CD8-positive, alpha-beta memory T cell (primary cell): ENCODE measurements at regions not wholly inside any gene's neighbourhood (a gene's known extent, or its start where the extent isn't known, plus 50 kb on each side); places are given as distances from the start of the nearest gene placed in this dataset.

Source experiments
- CTCF ChIA-PET: fragments of 350-600 bp; sonication (Branson Sonifier 250); formaldehyde crosslinking; loops from one replicate; lab custom pipeline; 2021; ENCODE audit warnings: antibody characterized with exemption; lab: Charles Lee
- POLR2A ChIA-PET: fragments of 350-600 bp; sonication (Branson Sonifier 250); formaldehyde crosslinking; loops from one replicate; lab custom pipeline; 2021; ENCODE audit warnings: antibody characterized with exemption; lab: Charles Lee
- DNase-seq, 5 donors: peaks; one replicate each; pipeline versions ENCODE4 v3.0.0 to v3.0.0-alpha.2; 2020 to 2022; ENCODE audit warnings: mixed read lengths in 1 of 5
- H3K27ac ChIP-seq: one replicate; pipeline ENCODE4 v1.7.0; 2013; ENCODE audit warnings: low read depth, mild to moderate bottlenecking, low read length, moderate library complexity
- H3K27me3 ChIP-seq: 2 replicates; pipeline ENCODE4 v1.7.0; 2013; ENCODE audit warnings: low read length, mild to moderate bottlenecking; ENCODE audit not compliant: insufficient read depth, poor library complexity, severe bottlenecking
- H3K36me3 ChIP-seq: 2 replicates; pipeline ENCODE4 v1.7.0; 2013; ENCODE audit warnings: mild to moderate bottlenecking, low read length, moderate library complexity; ENCODE audit not compliant: insufficient read depth
- H3K4me1 ChIP-seq: 2 replicates; pipeline ENCODE4 v1.7.0; 2013; ENCODE audit warnings: mild to moderate bottlenecking, low read length, moderate library complexity; ENCODE audit not compliant: insufficient read depth
- H3K4me3 ChIP-seq: 2 replicates; pipeline ENCODE4 v1.7.0; 2013; ENCODE audit warnings: mild to moderate bottlenecking, low read length
- H3K9me3 ChIP-seq: 2 replicates; pipeline ENCODE4 v1.7.0; 2013; ENCODE audit warnings: mild to moderate bottlenecking, low read length
- H3K27ac Mint-ChIP-seq, 8 donors: one replicate each; pipeline ENCODE4 v1.8.0; 2020 to 2021; ENCODE audit warnings: mixed read lengths in 8 of 8, mild to moderate bottlenecking in 6 of 8, inconsistent platforms in 3 of 8, moderate library complexity in 3 of 8
- H3K27me3 Mint-ChIP-seq, 2 donors: one replicate each; pipeline ENCODE4 v1.8.0; 2020 to 2021; ENCODE audit warnings: mixed read lengths in 2 of 2, mild to moderate bottlenecking in 1 of 2, moderate library complexity in 1 of 2
- H3K36me3 Mint-ChIP-seq, 3 donors: one replicate each; pipeline ENCODE4 v1.8.0; 2020 to 2021; ENCODE audit warnings: mixed read lengths in 3 of 3, inconsistent platforms in 1 of 3, mild to moderate bottlenecking in 1 of 3
- H3K4me1 Mint-ChIP-seq, 3 donors: one replicate each; pipeline ENCODE4 v1.8.0; 2020 to 2021; ENCODE audit warnings: mixed read lengths in 3 of 3, inconsistent platforms in 1 of 3, mild to moderate bottlenecking in 1 of 3
- H3K4me3 Mint-ChIP-seq, 7 donors: one replicate each; pipeline ENCODE4 v1.8.0; 2020 to 2021; ENCODE audit warnings: mixed read lengths in 7 of 7, mild to moderate bottlenecking in 6 of 7, moderate library complexity in 4 of 7, inconsistent platforms in 2 of 7
- H3K9me3 Mint-ChIP-seq, 5 donors: one replicate each; pipeline ENCODE4 v1.8.0; 2020 to 2022; ENCODE audit warnings: mixed read lengths in 5 of 5, mild to moderate bottlenecking in 3 of 5, moderate library complexity in 2 of 5, inconsistent platforms in 1 of 5

DNA sequence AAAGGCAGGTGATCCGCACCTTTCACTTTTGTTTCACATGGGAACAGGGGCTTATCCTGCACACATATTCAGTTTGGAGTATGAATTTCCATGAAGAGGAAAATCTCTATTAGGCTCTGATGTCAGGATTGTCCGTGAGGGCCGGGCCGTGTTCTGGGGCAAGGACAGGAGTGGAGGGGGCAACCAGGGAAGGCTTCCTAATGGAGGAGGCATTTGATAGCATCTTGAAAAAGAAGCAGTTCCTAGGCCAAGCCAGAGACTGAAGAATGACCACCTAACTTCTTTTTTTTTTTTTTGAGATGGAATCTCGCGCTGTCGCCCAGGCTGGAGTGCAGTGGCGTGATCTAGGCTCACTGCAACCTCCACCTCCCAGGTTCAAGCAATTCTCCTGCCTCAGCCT, 174.2 kb downstream of the SEC14L1 start:
- H3K9me3 ChIP-seq: no peaks in the 10 kb centered on the region
- no peak overlapping the region for H3K27ac ChIP-seq
- peaks cover 12 to 20% (median 20%) of the 10 kb centered on the region in 3 donors for H3K4me1 Mint-ChIP-seq
- H3K27me3 ChIP-seq: no peaks in the 10 kb centered on the region
- CTCF ChIA-PET: no interaction called here
- H3K27ac Mint-ChIP-seq: no peak overlapping the region
- no peaks in the 10 kb centered on the region for H3K9me3 Mint-ChIP-seq
- peaks cover 0 to 5% of the 10 kb centered on the region in 2 donors for H3K27me3 Mint-ChIP-seq
- H3K4me3 Mint-ChIP-seq: no peak overlapping the region
- H3K4me1 ChIP-seq: peaks cover 10% of the 10 kb centered on the region
- H3K36me3 ChIP-seq: no peaks in the 10 kb centered on the region
- POLR2A ChIA-PET: no interaction called here
- H3K36me3 Mint-ChIP-seq: no peaks in the 10 kb centered on the region
- no peak overlapping the region for H3K4me3 ChIP-seq
- DNase-seq: no peak

DNA sequence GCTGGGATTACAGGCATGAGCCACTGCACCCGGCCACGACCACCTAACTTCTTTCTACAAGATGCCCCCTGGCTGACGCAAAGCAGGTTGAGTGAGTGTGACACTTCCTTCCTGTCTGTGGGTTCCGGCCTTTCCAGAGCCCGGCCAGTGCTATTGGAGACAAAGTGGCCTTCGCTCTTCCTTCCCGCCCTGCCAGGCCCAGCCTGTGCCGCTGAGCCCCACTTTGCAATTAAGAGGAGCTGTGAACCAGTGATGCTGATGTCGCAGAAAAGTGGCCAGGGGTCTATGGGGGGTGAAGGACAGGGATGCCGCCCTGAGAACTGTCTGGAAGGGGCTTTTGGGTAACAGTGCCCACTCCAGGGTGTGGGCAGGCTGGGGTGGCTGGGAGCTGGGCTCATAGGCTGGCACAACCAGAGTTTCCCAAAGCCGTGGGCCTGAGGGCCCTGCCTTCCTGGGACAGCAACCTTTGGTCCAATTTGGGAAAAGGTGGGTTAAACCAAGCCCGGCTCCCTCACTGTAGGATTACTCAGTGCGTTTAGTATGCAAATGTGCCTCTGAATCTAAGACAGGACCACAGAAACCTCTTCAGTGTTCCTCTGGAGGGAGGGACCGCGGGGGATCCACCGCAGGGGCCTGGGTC, 174.9 kb downstream of the SEC14L1 start:
- H3K27ac Mint-ChIP-seq: no peak overlapping the region
- no peak overlapping the region for H3K4me3 Mint-ChIP-seq
- peaks cover 13 to 25% (median 20%) of the 10 kb centered on the region in 3 donors for H3K4me1 Mint-ChIP-seq
- ChIA-PET CTCF (no interaction called here), POLR2A (no interaction called here)
- no peaks in the 10 kb centered on the region for H3K9me3 Mint-ChIP-seq
- no peaks in the 10 kb centered on the region for H3K36me3 Mint-ChIP-seq
- H3K9me3 ChIP-seq: no peaks in the 10 kb centered on the region
- H3K4me3 ChIP-seq: no peak overlapping the region
- no peaks in the 10 kb centered on the region for H3K27me3 ChIP-seq
- H3K4me1 ChIP-seq: peaks cover 11% of the 10 kb centered on the region
- H3K27me3 Mint-ChIP-seq: peaks cover 0 to 5% of the 10 kb centered on the region in 2 donors
- no peak for DNase-seq
- no peaks in the 10 kb centered on the region for H3K36me3 ChIP-seq
- H3K27ac ChIP-seq: no peak overlapping the region

DNA sequence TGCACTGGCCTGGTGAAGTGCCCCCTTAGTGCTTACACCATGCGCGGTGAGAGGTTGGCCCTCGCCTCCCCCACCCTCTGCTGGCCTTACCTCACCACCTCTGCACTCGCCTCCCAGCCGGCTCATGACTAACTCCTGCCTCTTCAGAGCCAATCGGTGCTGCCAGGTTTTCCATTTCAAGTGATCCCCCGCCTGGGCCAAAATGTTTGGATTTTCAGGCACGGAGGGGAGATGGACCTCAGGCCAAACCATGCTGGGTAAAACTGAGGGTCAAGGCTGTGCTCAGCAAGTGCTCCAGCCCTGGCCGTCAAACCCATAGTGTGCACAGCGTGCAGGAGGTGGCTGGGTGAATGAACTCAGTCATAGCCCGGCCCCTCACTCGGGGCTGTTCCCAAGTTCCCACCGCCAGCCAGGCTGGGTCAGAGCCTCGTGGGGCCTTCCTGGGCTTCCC, 175.4 kb downstream of the SEC14L1 start:
- Histone ChIP-seq H3K9me3 (no peaks in the 10 kb centered on the region), H3K4me3 (no peak overlapping the region), H3K36me3 (no peaks in the 10 kb centered on the region), H3K4me1 (peaks cover 11% of the 10 kb centered on the region), H3K27ac (no peak overlapping the region), H3K27me3 (no peaks in the 10 kb centered on the region)
- no peak overlapping the region for H3K4me3 Mint-ChIP-seq
- no peak overlapping the region for H3K27ac Mint-ChIP-seq
- H3K4me1 Mint-ChIP-seq: peaks cover 13 to 25% (median 20%) of the 10 kb centered on the region in 3 donors
- POLR2A ChIA-PET: no interaction called here
- no peaks in the 10 kb centered on the region for H3K36me3 Mint-ChIP-seq
- no peaks in the 10 kb centered on the region for H3K9me3 Mint-ChIP-seq
- CTCF ChIA-PET: interaction anchor here (1.1 kb wide), 1 partner anchor 125 kb away, joined by 3 read pairs; no protein-coding TSS in a partner anchor
- no peak for DNase-seq
- H3K27me3 Mint-ChIP-seq: peaks cover 0 to 5% of the 10 kb centered on the region in 2 donors

DNA sequence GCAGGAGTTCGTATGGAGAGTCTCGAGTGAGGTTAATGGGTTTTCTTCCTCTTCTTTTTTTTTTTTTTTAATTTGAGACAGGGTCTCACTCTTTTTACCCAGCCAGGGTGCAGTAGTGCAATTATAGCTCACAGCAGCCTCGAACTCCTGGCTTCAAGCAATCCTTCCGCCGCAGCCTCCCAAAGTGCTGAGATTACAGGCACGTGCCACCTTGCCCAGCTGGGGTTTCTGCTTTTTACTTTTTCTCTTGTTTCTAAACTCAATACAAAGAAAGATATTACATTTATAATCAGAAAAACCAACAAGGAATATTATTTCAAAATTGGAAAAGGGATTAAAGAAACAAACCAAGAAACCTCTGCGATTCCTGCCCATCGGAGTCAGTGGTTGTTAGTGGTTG, 175.9 kb downstream of the SEC14L1 start:
- CTCF ChIA-PET: interaction anchor here (1.1 kb wide), 1 partner anchor 125 kb away, joined by 3 read pairs; no protein-coding TSS in a partner anchor
- H3K4me1 ChIP-seq: peaks cover 11% of the 10 kb centered on the region
- no peak overlapping the region for H3K4me3 Mint-ChIP-seq

DNA sequence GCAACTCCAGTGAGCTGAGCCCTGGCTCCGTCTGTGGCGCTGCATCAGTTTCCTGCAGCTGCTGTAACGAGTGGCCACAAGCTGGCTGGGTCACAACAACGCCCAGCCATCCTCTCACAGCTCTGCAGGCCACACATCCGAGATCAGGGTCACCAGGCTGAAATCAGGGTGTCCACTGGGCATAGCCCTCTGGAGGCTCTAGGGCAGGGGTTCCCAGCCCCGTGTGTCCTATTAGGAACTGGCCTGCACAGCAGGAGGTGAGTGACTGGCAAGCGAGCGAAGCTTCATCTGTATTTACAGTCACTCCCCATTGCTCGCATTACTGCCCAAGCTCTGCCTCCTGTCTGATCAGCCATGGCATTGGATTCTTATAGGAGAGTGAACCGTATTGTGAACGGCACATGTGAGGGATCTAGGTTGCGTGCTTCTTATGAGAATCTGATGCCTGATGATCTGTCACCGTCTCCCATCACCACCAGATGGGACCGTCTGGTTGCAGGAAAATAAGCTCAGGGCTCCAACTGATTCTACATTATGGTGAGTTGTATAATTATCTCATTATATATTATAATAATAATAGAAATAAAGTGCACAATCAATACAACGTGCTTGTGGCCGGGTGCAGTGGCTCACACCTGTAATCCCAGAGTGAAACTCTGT, 176.5 kb downstream of the SEC14L1 start:
- ChIA-PET CTCF (interaction anchor here (1.1 kb wide), 1 partner anchor 124 kb away, joined by 3 read pairs; no protein-coding TSS in a partner anchor), POLR2A (no interaction called here)
- H3K27me3 Mint-ChIP-seq: peaks cover 0 to 5% of the 10 kb centered on the region in 2 donors
- peaks cover 13 to 19% (median 13%) of the 10 kb centered on the region in 3 donors for H3K4me1 Mint-ChIP-seq
- no peak overlapping the region for H3K4me3 ChIP-seq
- no peak overlapping the region for H3K27ac ChIP-seq
- H3K36me3 Mint-ChIP-seq: no peaks in the 10 kb centered on the region
- no peaks in the 10 kb centered on the region for H3K36me3 ChIP-seq
- no peak for DNase-seq
- peaks cover 11% of the 10 kb centered on the region for H3K4me1 ChIP-seq
- H3K27ac Mint-ChIP-seq: peak overlapping the region in 1 of 8 donors; percentile 26
- H3K4me3 Mint-ChIP-seq: no peak overlapping the region
- H3K9me3 ChIP-seq: no peaks in the 10 kb centered on the region
- no peaks in the 10 kb centered on the region for H3K9me3 Mint-ChIP-seq
- H3K27me3 ChIP-seq: no peaks in the 10 kb centered on the region

More for the DNA sequence above, 175.9 kb downstream of the SEC14L1 start:
- peaks cover 13 to 22% (median 17%) of the 10 kb centered on the region in 3 donors for H3K4me1 Mint-ChIP-seq
- no peaks in the 10 kb centered on the region for H3K36me3 Mint-ChIP-seq
- H3K27ac Mint-ChIP-seq: no peak overlapping the region
- Histone ChIP-seq H3K36me3 (no peaks in the 10 kb centered on the region), H3K4me3 (no peak overlapping the region), H3K9me3 (no peaks in the 10 kb centered on the region), H3K27me3 (no peaks in the 10 kb centered on the region), H3K27ac (no peak overlapping the region)
- DNase-seq: no peak
- no peaks in the 10 kb centered on the region for H3K9me3 Mint-ChIP-seq
- peaks cover 0 to 5% of the 10 kb centered on the region in 2 donors for H3K27me3 Mint-ChIP-seq
- POLR2A ChIA-PET: no interaction called here

DNA sequence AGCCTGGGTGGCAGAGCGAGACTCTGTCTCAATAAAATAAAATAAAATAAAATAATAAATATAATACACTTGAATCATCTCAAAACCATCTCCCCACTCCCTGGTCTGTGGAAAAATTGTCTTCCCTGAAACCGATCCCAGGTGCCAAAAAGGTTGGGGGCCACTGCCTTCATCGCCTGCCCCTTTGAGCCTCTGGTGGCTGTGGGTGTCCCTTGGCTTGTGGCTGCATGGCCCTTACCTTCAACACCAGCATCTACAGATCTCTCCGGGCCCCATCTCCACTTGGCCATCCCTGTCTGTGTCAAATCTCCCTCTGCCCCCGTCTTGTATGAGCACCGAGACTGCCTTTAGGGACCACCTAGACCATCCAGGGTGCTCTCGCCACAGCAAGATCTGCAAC, 177.3 kb downstream of the SEC14L1 start:
- Histone ChIP-seq H3K27ac (no peak overlapping the region), H3K4me3 (no peak overlapping the region), H3K27me3 (no peaks in the 10 kb centered on the region), H3K36me3 (no peaks in the 10 kb centered on the region), H3K4me1 (peaks cover 11% of the 10 kb centered on the region), H3K9me3 (no peaks in the 10 kb centered on the region)
- ChIA-PET CTCF (no interaction called here), POLR2A (no interaction called here)
- Mint-ChIP-seq H3K27ac (peak overlapping the region in 4 of 8 donors; percentile 51 to 70 (median 63)), H3K36me3 (no peaks in the 10 kb centered on the region), H3K27me3 (peaks cover 0 to 5% of the 10 kb centered on the region in 2 donors), H3K4me1 (peaks cover 13 to 19% (median 13%) of the 10 kb centered on the region in 3 donors), H3K4me3 (no peak overlapping the region), H3K9me3 (no peaks in the 10 kb centered on the region)
- no peak for DNase-seq

DNA sequence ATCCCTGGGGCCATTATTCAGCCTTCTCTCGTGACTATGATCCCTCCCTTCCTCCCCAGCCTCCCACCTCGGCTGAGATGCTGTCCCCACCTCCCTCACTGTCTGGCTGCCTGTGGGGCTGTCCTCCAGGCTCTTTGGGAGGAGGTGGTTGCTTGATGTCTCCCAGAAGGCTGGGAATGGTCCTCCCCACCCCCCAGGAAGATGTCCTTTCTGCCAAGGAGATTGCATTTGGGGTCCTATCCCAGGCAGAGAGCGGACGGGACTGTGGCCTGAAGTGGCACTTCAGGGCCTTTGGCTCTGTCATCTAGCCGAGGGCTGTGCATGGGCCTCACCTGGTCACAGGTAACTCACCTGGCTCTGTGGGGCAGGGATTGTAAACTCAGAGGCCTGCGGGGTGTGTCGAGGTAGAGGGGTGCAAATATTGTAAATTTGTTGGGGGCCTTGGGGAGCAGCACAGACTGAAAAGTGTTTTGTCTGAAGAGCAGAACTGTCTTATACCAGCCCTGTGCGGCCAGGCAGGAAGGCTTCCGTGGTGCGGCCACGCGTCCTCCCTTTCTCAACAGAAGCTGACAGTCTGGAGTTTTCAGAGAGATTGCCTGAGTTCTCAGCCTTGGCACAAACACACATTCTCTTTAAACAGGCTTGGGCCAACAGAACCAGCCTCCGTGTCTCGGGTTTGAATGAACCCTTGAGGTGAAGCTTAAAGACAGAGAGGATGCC, 177.9 kb downstream of the SEC14L1 start:
- DNase-seq: no peak
- peaks cover 15 to 25% (median 15%) of the 10 kb centered on the region in 3 donors for H3K4me1 Mint-ChIP-seq
- no peaks in the 10 kb centered on the region for H3K9me3 ChIP-seq
- no peaks in the 10 kb centered on the region for H3K36me3 Mint-ChIP-seq
- peak overlapping the region; percentile 60 for H3K27ac ChIP-seq
- no peaks in the 10 kb centered on the region for H3K27me3 ChIP-seq
- peaks cover 0 to 5% of the 10 kb centered on the region in 2 donors for H3K27me3 Mint-ChIP-seq
- H3K4me3 Mint-ChIP-seq: no peak overlapping the region
- H3K9me3 Mint-ChIP-seq: no peaks in the 10 kb centered on the region
- POLR2A ChIA-PET: no interaction called here
- CTCF ChIA-PET: no interaction called here
- peak overlapping the region in 6 of 8 donors; percentile 21 to 78 (median 57) for H3K27ac Mint-ChIP-seq
- H3K4me3 ChIP-seq: no peak overlapping the region
- H3K4me1 ChIP-seq: peaks cover 16% of the 10 kb centered on the region
- no peaks in the 10 kb centered on the region for H3K36me3 ChIP-seq
